ENCODE measurements at regions not wholly inside any gene's neighbourhood (a gene's known extent, or its start where the extent isn't known, plus 50 kb on each side); places are given as distances from the start of the nearest gene placed in this dataset.

DNA sequence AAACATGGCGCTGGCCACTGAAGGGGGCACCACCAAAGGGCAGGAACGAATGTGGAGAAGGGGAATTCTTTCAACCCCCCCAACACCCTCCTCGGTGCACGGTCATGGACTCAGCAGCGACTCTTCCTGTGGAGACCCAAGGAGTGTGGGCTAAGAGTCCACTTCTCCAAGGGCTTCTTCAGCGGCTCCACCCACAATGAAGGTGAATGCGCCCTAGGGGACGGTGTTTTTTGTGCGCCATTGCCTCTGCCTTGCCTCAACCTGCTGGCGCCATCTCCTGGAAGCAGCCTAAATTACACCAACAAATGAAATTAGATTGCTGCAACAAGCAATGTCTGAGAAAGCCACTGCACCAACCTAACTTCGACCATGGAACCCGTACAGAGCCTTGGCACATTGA lies 169.2 kb upstream of the MAGEB18 start:
- Histone ChIP-seq H3K9me3 (ENCODE audit: control insufficient read depth, insufficient read depth, low read length) (no peaks in the 10 kb centered on the region), H3K4me3 (ENCODE audit: low read depth, low read length) (no peak overlapping the region), H3K27me3 (ENCODE audit: control insufficient read depth, insufficient read depth, low read length) (no peaks in the 10 kb centered on the region), H3K27ac (ENCODE audit: low read depth, low read length) (no peak overlapping the region)
- ChIA-PET CTCF (interaction anchor here (0.7 kb wide), 1 partner anchor 208 kb away, joined by 7 read pairs; no protein-coding TSS in a partner anchor), POLR2A (no interaction called here)
- peak; percentile 1 for DNase-seq (ENCODE audit: low read depth, low spot score)
- TF ChIP-seq, protein P1, sequence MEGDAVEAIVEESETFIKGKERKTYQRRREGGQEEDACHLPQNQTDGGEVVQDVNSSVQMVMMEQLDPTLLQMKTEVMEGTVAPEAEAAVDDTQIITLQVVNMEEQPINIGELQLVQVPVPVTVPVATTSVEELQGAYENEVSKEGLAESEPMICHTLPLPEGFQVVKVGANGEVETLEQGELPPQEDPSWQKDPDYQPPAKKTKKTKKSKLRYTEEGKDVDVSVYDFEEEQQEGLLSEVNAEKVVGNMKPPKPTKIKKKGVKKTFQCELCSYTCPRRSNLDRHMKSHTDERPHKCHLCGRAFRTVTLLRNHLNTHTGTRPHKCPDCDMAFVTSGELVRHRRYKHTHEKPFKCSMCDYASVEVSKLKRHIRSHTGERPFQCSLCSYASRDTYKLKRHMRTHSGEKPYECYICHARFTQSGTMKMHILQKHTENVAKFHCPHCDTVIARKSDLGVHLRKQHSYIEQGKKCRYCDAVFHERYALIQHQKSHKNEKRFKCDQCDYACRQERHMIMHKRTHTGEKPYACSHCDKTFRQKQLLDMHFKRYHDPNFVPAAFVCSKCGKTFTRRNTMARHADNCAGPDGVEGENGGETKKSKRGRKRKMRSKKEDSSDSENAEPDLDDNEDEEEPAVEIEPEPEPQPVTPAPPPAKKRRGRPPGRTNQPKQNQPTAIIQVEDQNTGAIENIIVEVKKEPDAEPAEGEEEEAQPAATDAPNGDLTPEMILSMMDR (IDR thresholded peaks at IDR 0.05; ENCODE audit: low read depth, low read length) = peak; percentile 49

DNA sequence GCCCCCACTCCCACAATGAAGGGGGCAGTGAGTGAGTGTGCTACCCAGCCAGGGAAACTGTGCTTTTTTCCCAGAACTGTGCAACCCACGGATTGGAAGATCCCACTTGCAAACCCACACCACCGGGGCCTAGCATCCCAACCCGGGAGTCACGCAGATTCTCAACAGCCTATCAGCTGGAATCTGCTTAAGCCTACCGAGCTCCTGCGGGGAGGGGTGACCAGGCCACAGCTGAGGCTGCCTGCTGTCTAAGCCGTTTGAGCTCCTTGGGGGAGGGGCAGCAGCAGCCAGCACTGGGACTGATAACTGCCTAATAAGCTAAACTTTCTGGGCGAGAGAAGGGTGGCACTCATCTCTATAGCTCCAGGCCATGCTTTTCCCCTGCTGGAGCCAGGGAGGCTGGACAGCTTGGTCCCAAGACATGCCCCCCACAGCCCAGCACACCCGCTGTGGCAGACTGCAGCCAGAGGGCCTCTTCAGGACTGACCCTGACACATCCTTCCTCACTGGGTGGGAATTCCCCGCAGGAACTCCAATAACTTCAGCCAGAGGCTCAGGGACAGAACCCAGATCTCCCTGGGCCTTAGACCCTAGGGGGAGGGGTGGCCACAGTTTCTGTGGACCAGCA lies 161.3 kb upstream of the MAGEB18 start:
- no peak for DNase-seq (ENCODE audit: low read depth, low spot score)
- H3K9me3 ChIP-seq (ENCODE audit: control insufficient read depth, insufficient read depth, low read length) = peaks cover 4% of the 10 kb centered on the region; the same call in 1 of the 2 replicates
- no peak overlapping the region for H3K4me3 ChIP-seq (ENCODE audit: low read depth, low read length)
- ChIA-PET CTCF (no interaction called here), POLR2A (no interaction called here)
- TF ChIP-seq, protein P1 (IDR thresholded peaks at IDR 0.05; ENCODE audit: low read depth, low read length) = no peak
- no peaks in the 10 kb centered on the region for H3K27me3 ChIP-seq (ENCODE audit: control insufficient read depth, insufficient read depth, low read length)
- no peak overlapping the region for H3K27ac ChIP-seq (ENCODE audit: low read depth, low read length)

DNA sequence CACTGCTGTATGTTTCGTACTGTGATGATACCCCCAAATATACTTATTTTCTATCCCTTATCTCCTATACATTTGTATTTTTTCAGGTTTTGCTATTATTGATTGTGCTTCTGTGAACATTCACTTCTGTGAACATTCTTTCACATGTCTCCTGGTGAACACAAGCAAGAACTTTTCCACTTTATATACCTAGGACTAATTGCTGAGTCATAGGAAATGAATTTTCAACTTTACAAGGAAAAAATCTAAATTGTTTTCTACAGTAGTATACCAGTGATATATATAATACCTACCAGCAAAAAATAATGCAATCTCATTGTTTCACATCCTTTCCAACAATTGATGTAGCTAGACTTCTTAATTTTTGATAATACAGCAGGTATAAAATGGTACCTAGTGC lies 139.5 kb upstream of the MAGEB18 start:
- ChIA-PET CTCF (no interaction called here), POLR2A (no interaction called here)
- Histone ChIP-seq H3K9me3 (ENCODE audit: control insufficient read depth, insufficient read depth, low read length) (no peaks in the 10 kb centered on the region), H3K27ac (ENCODE audit: low read depth, low read length) (no peak overlapping the region), H3K27me3 (ENCODE audit: control insufficient read depth, insufficient read depth, low read length) (no peaks in the 10 kb centered on the region), H3K4me3 (ENCODE audit: low read depth, low read length) (no peak overlapping the region)
- TF ChIP-seq, protein P1 (IDR thresholded peaks at IDR 0.05; ENCODE audit: low read depth, low read length) = no peak
- no peak for DNase-seq (ENCODE audit: low read depth, low spot score)

DNA sequence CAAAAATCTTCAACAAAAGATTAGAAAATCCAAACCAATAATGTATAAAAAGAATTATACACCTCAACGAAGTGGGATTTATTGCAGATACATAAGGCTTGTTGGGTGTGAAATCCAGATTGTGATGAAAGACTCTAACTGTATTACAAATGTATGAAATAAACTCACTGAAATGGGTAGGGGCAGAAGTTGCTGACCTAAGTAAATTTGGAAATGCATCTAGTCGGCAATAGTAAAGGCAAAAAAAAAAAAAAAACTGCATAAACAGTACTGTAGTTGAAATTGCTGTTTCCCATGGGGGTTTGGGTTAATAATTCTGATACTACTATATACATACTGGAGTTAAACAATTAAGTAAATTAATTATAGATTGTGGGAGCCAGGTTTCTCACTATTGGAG lies 130.7 kb upstream of the MAGEB18 start:
- POLR2A ChIA-PET = no interaction called here

DNA sequence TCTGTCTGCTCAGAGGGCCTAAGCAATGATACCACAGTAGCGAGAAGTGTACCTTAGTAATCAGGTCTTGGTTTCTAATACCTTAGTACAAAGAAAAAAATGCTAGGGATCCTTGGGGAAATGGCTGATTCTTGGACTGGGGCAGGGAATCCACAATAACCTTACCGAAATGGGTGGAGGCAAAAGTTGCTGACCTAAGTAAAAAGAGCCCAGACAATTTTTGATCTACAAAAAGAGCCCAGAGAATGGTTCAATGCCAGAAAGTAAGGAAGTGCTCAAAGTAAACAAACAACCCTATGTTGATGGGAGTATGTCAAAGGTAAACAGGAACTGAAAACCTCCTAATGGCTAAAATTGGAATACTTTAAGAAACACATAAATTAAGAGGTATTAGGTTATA lies 130.1 kb upstream of the MAGEB18 start:
- Histone ChIP-seq H3K9me3 (ENCODE audit: control insufficient read depth, insufficient read depth, low read length) (no peaks in the 10 kb centered on the region), H3K27ac (ENCODE audit: low read depth, low read length) (no peak overlapping the region), H3K4me3 (ENCODE audit: low read depth, low read length) (no peak overlapping the region), H3K27me3 (ENCODE audit: control insufficient read depth, insufficient read depth, low read length) (no peaks in the 10 kb centered on the region)
- TF ChIP-seq, protein P1 (IDR thresholded peaks at IDR 0.05; ENCODE audit: low read depth, low read length) = no peak
- ChIA-PET CTCF (no interaction called here), POLR2A (no interaction called here)
- no peak for DNase-seq (ENCODE audit: low read depth, low spot score)

More for the DNA sequence above, 130.7 kb upstream of the MAGEB18 start:
- no peaks in the 10 kb centered on the region for H3K9me3 ChIP-seq (ENCODE audit: control insufficient read depth, insufficient read depth, low read length)
- TF ChIP-seq, protein P1 (IDR thresholded peaks at IDR 0.05; ENCODE audit: low read depth, low read length) = no peak
- DNase-seq (ENCODE audit: low read depth, low spot score) = no peak
- no peaks in the 10 kb centered on the region for H3K27me3 ChIP-seq (ENCODE audit: control insufficient read depth, insufficient read depth, low read length)
- H3K4me3 ChIP-seq (ENCODE audit: low read depth, low read length) = no peak overlapping the region
- CTCF ChIA-PET = no interaction called here
- no peak overlapping the region for H3K27ac ChIP-seq (ENCODE audit: low read depth, low read length)
